ENCODE measurements at regions not wholly inside any gene's neighbourhood (a gene's known extent, or its start where the extent isn't known, plus 50 kb on each side); places are given as distances from the start of the nearest gene placed in this dataset.

GRCh38 chr17:77307479-77308198, 166.9 kb downstream of the SEC14L1 start:
- Mint-ChIP-seq H3K9me3 (no peaks in the 10 kb centered on the region), H3K27me3 (peaks cover 2% of the 10 kb centered on the region), H3K4me1 (no peaks in the 10 kb centered on the region), H3K27ac (no peak overlapping the region), H3K36me3 (no peaks in the 10 kb centered on the region), H3K4me3 (no peak overlapping the region)
- DNase-seq (no peak), ATAC-seq (ENCODE audit: low read depth) (no peak)
- POLR2A ChIA-PET = no interaction called here

GRCh38 chr17:77308861-77309726, 168.3 kb downstream of the SEC14L1 start:
- H3K36me3 Mint-ChIP-seq = no peaks in the 10 kb centered on the region
- no peak for DNase-seq
- no peak for ATAC-seq (ENCODE audit: low read depth)

GRCh38 chr17:77310336-77310735, 169.6 kb downstream of the SEC14L1 start:
- Mint-ChIP-seq H3K4me3 (no peak overlapping the region), H3K27me3 (peaks cover 2% of the 10 kb centered on the region), H3K4me1 (no peaks in the 10 kb centered on the region), H3K27ac (no peak overlapping the region), H3K36me3 (no peaks in the 10 kb centered on the region), H3K9me3 (no peaks in the 10 kb centered on the region)
- ATAC-seq (ENCODE audit: low read depth) = no peak
- POLR2A ChIA-PET = no interaction called here
- no peak for DNase-seq

More at GRCh38 chr17:77308861-77309726, 168.3 kb downstream of the SEC14L1 start:
- no peaks in the 10 kb centered on the region for H3K4me1 Mint-ChIP-seq
- H3K9me3 Mint-ChIP-seq = no peaks in the 10 kb centered on the region
- no peak overlapping the region for H3K4me3 Mint-ChIP-seq
- H3K27me3 Mint-ChIP-seq = peaks cover 2% of the 10 kb centered on the region
- no peak overlapping the region for H3K27ac Mint-ChIP-seq
- POLR2A ChIA-PET = no interaction called here

GRCh38 chr17:77311371-77311981, 170.7 kb downstream of the SEC14L1 start:
- no peak overlapping the region for H3K4me3 Mint-ChIP-seq
- no peaks in the 10 kb centered on the region for H3K9me3 Mint-ChIP-seq
- DNase-seq (no peak), ATAC-seq (ENCODE audit: low read depth) (no peak)
- POLR2A ChIA-PET = interaction anchor here (0.6 kb wide), 1 partner anchor 19 kb away, joined by 3 read pairs; no protein-coding TSS in a partner anchor
- no peaks in the 10 kb centered on the region for H3K36me3 Mint-ChIP-seq
- H3K27ac Mint-ChIP-seq = no peak overlapping the region
- peaks cover 3% of the 10 kb centered on the region for H3K4me1 Mint-ChIP-seq
- H3K27me3 Mint-ChIP-seq = no peaks in the 10 kb centered on the region

GRCh38 chr17:77312061-77312701, 171.4 kb downstream of the SEC14L1 start:
- Mint-ChIP-seq H3K27me3 (no peaks in the 10 kb centered on the region), H3K9me3 (no peaks in the 10 kb centered on the region), H3K4me3 (no peak overlapping the region), H3K36me3 (no peaks in the 10 kb centered on the region), H3K4me1 (peaks cover 3% of the 10 kb centered on the region), H3K27ac (no peak overlapping the region)
- DNase-seq (no peak), ATAC-seq (ENCODE audit: low read depth) (no peak)
- POLR2A ChIA-PET = no interaction called here

GRCh38 chr17:77312786-77313599, 172.2 kb downstream of the SEC14L1 start:
- H3K27ac Mint-ChIP-seq = no peak overlapping the region
- peaks cover 3% of the 10 kb centered on the region for H3K4me1 Mint-ChIP-seq
- no peaks in the 10 kb centered on the region for H3K9me3 Mint-ChIP-seq
- ATAC-seq (ENCODE audit: low read depth) (no peak), DNase-seq (no peak)
- POLR2A ChIA-PET = no interaction called here
- no peaks in the 10 kb centered on the region for H3K36me3 Mint-ChIP-seq
- no peak overlapping the region for H3K4me3 Mint-ChIP-seq
- no peaks in the 10 kb centered on the region for H3K27me3 Mint-ChIP-seq

- Mint-ChIP-seq H3K4me1 (peaks cover 7% of the 10 kb centered on the region), H3K27me3 (no peaks in the 10 kb centered on the region), H3K36me3 (no peaks in the 10 kb centered on the region), H3K4me3 (no peak overlapping the region), H3K9me3 (no peaks in the 10 kb centered on the region), H3K27ac (no peak overlapping the region)
- DNase-seq (no peak), ATAC-seq (ENCODE audit: low read depth) (no peak)
- POLR2A ChIA-PET = no interaction called here
Measured at GRCh38 chr17:77313831-77314230, 173.1 kb downstream of the SEC14L1 start.

GRCh38 chr17:77314601-77315000, 173.8 kb downstream of the SEC14L1 start:
- H3K9me3 Mint-ChIP-seq = no peaks in the 10 kb centered on the region
- POLR2A ChIA-PET = no interaction called here

GRCh38 chr17:77315010-77315409, 174.2 kb downstream of the SEC14L1 start:
- DNase-seq (no peak), ATAC-seq (ENCODE audit: low read depth) (no peak)
- Mint-ChIP-seq H3K27me3 (no peaks in the 10 kb centered on the region), H3K4me1 (peaks cover 17% of the 10 kb centered on the region), H3K4me3 (no peak overlapping the region), H3K36me3 (no peaks in the 10 kb centered on the region), H3K9me3 (no peaks in the 10 kb centered on the region), H3K27ac (no peak overlapping the region)
- POLR2A ChIA-PET = no interaction called here

More at GRCh38 chr17:77314601-77315000, 173.8 kb downstream of the SEC14L1 start:
- DNase-seq (no peak), ATAC-seq (ENCODE audit: low read depth) (no peak)
- Mint-ChIP-seq H3K27ac (no peak overlapping the region), H3K4me3 (no peak overlapping the region), H3K4me1 (peaks cover 15% of the 10 kb centered on the region), H3K36me3 (no peaks in the 10 kb centered on the region), H3K27me3 (no peaks in the 10 kb centered on the region)

GRCh38 chr17:77315551-77316190, 174.9 kb downstream of the SEC14L1 start:
- no peak overlapping the region for H3K27ac Mint-ChIP-seq
- ATAC-seq (ENCODE audit: low read depth) = no peak
- no peak overlapping the region for H3K4me3 Mint-ChIP-seq
- no peaks in the 10 kb centered on the region for H3K9me3 Mint-ChIP-seq
- no peaks in the 10 kb centered on the region for H3K36me3 Mint-ChIP-seq
- no peak for DNase-seq
- no peaks in the 10 kb centered on the region for H3K27me3 Mint-ChIP-seq
- POLR2A ChIA-PET = no interaction called here
- H3K4me1 Mint-ChIP-seq = peaks cover 19% of the 10 kb centered on the region

- no peak overlapping the region for H3K27ac Mint-ChIP-seq
- no peak for DNase-seq
- no peaks in the 10 kb centered on the region for H3K27me3 Mint-ChIP-seq
- ATAC-seq (ENCODE audit: low read depth) = no peak
- H3K36me3 Mint-ChIP-seq = no peaks in the 10 kb centered on the region
- peaks cover 19% of the 10 kb centered on the region for H3K4me1 Mint-ChIP-seq
- H3K4me3 Mint-ChIP-seq = no peak overlapping the region
- no peaks in the 10 kb centered on the region for H3K9me3 Mint-ChIP-seq
- POLR2A ChIA-PET = interaction anchor here (1.2 kb wide), 1 partner anchor 28 kb away, joined by 4 read pairs; no protein-coding TSS in a partner anchor
Measured at GRCh38 chr17:77316191-77316641, 175.4 kb downstream of the SEC14L1 start.

GRCh38 chr17:77316651-77317050, 175.9 kb downstream of the SEC14L1 start:
- Mint-ChIP-seq H3K27me3 (no peaks in the 10 kb centered on the region), H3K4me1 (peaks cover 19% of the 10 kb centered on the region), H3K36me3 (no peaks in the 10 kb centered on the region), H3K4me3 (no peak overlapping the region), H3K27ac (no peak overlapping the region), H3K9me3 (no peaks in the 10 kb centered on the region)
- POLR2A ChIA-PET = interaction anchor here (1.2 kb wide), 1 partner anchor 28 kb away, joined by 4 read pairs; no protein-coding TSS in a partner anchor
- no peak for DNase-seq
- ATAC-seq (ENCODE audit: low read depth) = no peak

Data from activated naive CD8-positive, alpha-beta T cell treated with anti-CD3 and anti-CD28 coated beads, Interleukin-2, amount 10 ng/mL, durations not matched to agents 7 days and 5 days (primary cell).